IMR-90 (cell line): ENCODE measurements at regions not wholly inside any gene's neighbourhood (a gene's known extent, or its start where the extent isn't known, plus 50 kb on each side); places are given as distances from the start of the nearest gene placed in this dataset.

Experiments
- ATAC-seq: fragments of 200-7000 bp; cut with Tn5 transposase; 2 replicates; pipeline ENCODE4 v1.9.1; 2020; ENCODE audit warnings: low read depth, mild to moderate bottlenecking, moderate library complexity
- BruUV-seq: library from RNA; stranded (reverse); fragments of 400-500 nt; replicated peaks from 2 replicates; lab custom pipeline; 2021; lab: Mats Ljungman, UMichigan
- CTCF ChIA-PET: fragments of 300-600 bp; formaldehyde crosslinking; extraction: SDS; loops from one replicate; lab custom pipeline; 2021; ENCODE audit warnings: antibody characterized with exemption; lab: Yijun Ruan, JAX
- POLR2A ChIA-PET: fragments of 300-600 bp; sonication (Branson Sonifier 250); formaldehyde crosslinking; loops from one replicate; lab custom pipeline; 2022; ENCODE audit warnings: antibody characterized with exemption; ENCODE audit not compliant: unreplicated experiment; lab: Charles Lee
- DNase-seq: peaks from one replicate; pipeline ENCODE4 v3.0.0; 2013
- H2AFZ ChIP-seq: replicated peaks from 2 replicates; pipeline ENCODE3; 2013; ENCODE audit warnings: low read length, mild to moderate bottlenecking; ENCODE audit not compliant: poor library complexity
- H2AK5ac ChIP-seq: 2 replicates; pipeline ENCODE4 v1.6.1; 2013; ENCODE audit warnings: low read depth, low read length, inconsistent platforms
- H2AK9ac ChIP-seq: replicated peaks from 2 replicates; pipeline ENCODE3; 2013; ENCODE audit warnings: mild to moderate bottlenecking, low read depth, low read length, moderate library complexity; ENCODE audit not compliant: poor library complexity
- H2BK120ac ChIP-seq: 2 replicates; pipeline ENCODE4 v1.6.1; 2013; ENCODE audit warnings: low read depth, low read length, inconsistent platforms
- H2BK15ac ChIP-seq: 3 replicates; pipeline ENCODE4 v1.6.1; 2013; ENCODE audit warnings: low read depth, low read length, inconsistent platforms
- H2BK20ac ChIP-seq: 2 replicates; pipeline ENCODE4 v1.6.1; 2013; ENCODE audit warnings: low read depth, mild to moderate bottlenecking, inconsistent platforms, low read length, moderate library complexity
- H2BK5ac ChIP-seq: 2 replicates; pipeline ENCODE4 v1.6.1; 2013; ENCODE audit warnings: mild to moderate bottlenecking, low read depth, low read length, inconsistent platforms; ENCODE audit not compliant: poor library complexity, severe bottlenecking
- H3K14ac ChIP-seq: replicated peaks from 2 replicates; pipeline ENCODE4 v1.6.1; 2013; ENCODE audit warnings: low read depth, low read length, inconsistent platforms
- H3K18ac ChIP-seq: 2 replicates; pipeline ENCODE4 v1.6.1; 2013; ENCODE audit warnings: low read depth, low read length, control low read depth
- H3K23ac ChIP-seq: 2 replicates; pipeline ENCODE4 v1.6.1; 2013; ENCODE audit warnings: low read depth, low read length, inconsistent platforms
- H3K27ac ChIP-seq: 2 replicates; pipeline ENCODE4 v1.5.1; 2013; ENCODE audit warnings: mild to moderate bottlenecking, control low read depth, low read length; ENCODE audit not compliant: insufficient read depth
- H3K27me3 ChIP-seq: 2 replicates; pipeline ENCODE4 v1.6.1; 2013; ENCODE audit warnings: low read length; ENCODE audit not compliant: control insufficient read depth, insufficient read depth
- H3K36me3 ChIP-seq: 2 replicates; pipeline ENCODE4 v1.6.1; 2013; ENCODE audit warnings: low read length, mixed read lengths; ENCODE audit not compliant: control insufficient read depth, insufficient read depth
- H3K4ac ChIP-seq: 2 replicates; pipeline ENCODE4 v1.6.1; 2013; ENCODE audit warnings: low read depth, low read length, inconsistent platforms
- H3K4me1 ChIP-seq: 2 replicates; pipeline ENCODE4 v1.6.1; 2013; ENCODE audit warnings: low read length, mixed read lengths; ENCODE audit not compliant: control insufficient read depth, insufficient read depth
- H3K4me2 ChIP-seq: 2 replicates; pipeline ENCODE4 v1.6.1; 2013; ENCODE audit warnings: low read depth, mild to moderate bottlenecking, control low read depth, low read length, moderate library complexity
- H3K4me3 ChIP-seq: 2 replicates; pipeline ENCODE4 v1.5.1; 2013; ENCODE audit warnings: low read depth, mild to moderate bottlenecking, control low read depth, low read length, moderate library complexity; ENCODE audit not compliant: insufficient read depth
- H3K56ac ChIP-seq: 2 replicates; pipeline ENCODE4 v1.6.1; 2013; ENCODE audit warnings: low read length, inconsistent platforms; ENCODE audit not compliant: insufficient read depth; ENCODE audit errors: extremely low read depth
- H3K79me1 ChIP-seq, 2 experiments: 2 replicates each; pipeline ENCODE4 v1.6.1; 2013; ENCODE audit warnings: low read length in 2 of 2, inconsistent platforms in 1 of 2, low read depth in 1 of 2
- H3K9ac ChIP-seq: 2 replicates; pipeline ENCODE4 v1.6.1; 2013; ENCODE audit warnings: low read depth, low read length, control low read depth
- H3K9me1 ChIP-seq: 2 replicates; pipeline ENCODE4 v1.6.1; 2013; ENCODE audit warnings: low read length, inconsistent platforms; ENCODE audit not compliant: insufficient read depth
- H3K9me3 ChIP-seq: 2 replicates; pipeline ENCODE4 v1.6.1; 2013; ENCODE audit warnings: low read length; ENCODE audit not compliant: control insufficient read depth, insufficient read depth
- H4K20me1 ChIP-seq: 2 replicates; pipeline ENCODE4 v1.6.1; 2013; ENCODE audit warnings: low read length, inconsistent platforms; ENCODE audit not compliant: insufficient read depth
- H4K5ac ChIP-seq: 2 replicates; pipeline ENCODE4 v1.6.1; 2013; ENCODE audit warnings: mild to moderate bottlenecking, low read depth, low read length, control low read depth
- H4K8ac ChIP-seq, 2 experiments: 2 replicates each; pipeline ENCODE4 v1.6.1; 2013; ENCODE audit warnings: low read depth in 2 of 2, low read length in 2 of 2, control low read depth in 1 of 2, inconsistent platforms in 1 of 2
- H4K91ac ChIP-seq: 2 replicates; pipeline ENCODE4 v1.6.1; 2013; ENCODE audit warnings: low read depth, low read length, inconsistent platforms; ENCODE audit not compliant: insufficient read depth
- CEBPB ChIP-seq: IDR thresholded peaks from 2 replicates; pipeline ENCODE4 v1.6.1; 2012; ENCODE audit warnings: low read depth, low read length, improper control_type of control experiment
- CHD1 ChIP-seq: IDR thresholded peaks from 2 replicates; pipeline ENCODE4 v1.6.1; 2012; ENCODE audit warnings: low read depth, low read length, improper control_type of control experiment
- WGBS, 2 experiments: methylation state at CpG; one replicate each; pipeline versions ENCODE4 v1.1.5 to v1.1.7; 2013; ENCODE audit warnings: missing lambda C conversion rate in 2 of 2; ENCODE audit not compliant: insufficient read length in 1 of 2; ENCODE audit errors: extremely low coverage in 2 of 2; 5-methylcytosine and 5-hydroxymethylcytosine counted together
- dilution Hi-C: fragments of 300-500 bp; cut with HindIII; formaldehyde crosslinking; loops from one replicate; pipeline ENCODE4 v1.14.3; 2018; ENCODE audit warnings: low sequenced_read_pairs; ENCODE audit not compliant: unreplicated experiment
- in situ Hi-C: fragments of 300-500 bp; cut with MboI; formaldehyde crosslinking; loops from 3 replicates; pipeline ENCODE4 v1.14.3; 2019; ENCODE audit warnings: low sequenced_read_pairs, inconsistent platforms, mixed read lengths
- intact Hi-C: fragments of 100-400 bp; cut with micrococcal nuclease; formaldehyde crosslinking; loops from 2 replicates; pipeline ENCODE4 v1.10.0; 2022

GRCh38 chr3:194244167-194244566 is 107.0 kb downstream of the CPN2 start:
- no peak overlapping the region for H4K91ac ChIP-seq
- no peak overlapping the region for H4K5ac ChIP-seq
- WGBS, 2 experiments = no CpG with 5 or more reads among the region's 6 CpGs
- H3K9me3 ChIP-seq = no peaks in the 10 kb centered on the region
- H3K9me1 ChIP-seq = no peaks in the 10 kb centered on the region
- no peak overlapping the region for H3K27ac ChIP-seq
- H2BK15ac ChIP-seq = no peak overlapping the region
- H3K14ac ChIP-seq = no peak overlapping the region
- TF ChIP-seq CEBPB (no peak), CHD1 (no peak)
- no peaks in the 10 kb centered on the region for H3K36me3 ChIP-seq
- H3K4ac ChIP-seq = no peak overlapping the region
- POLR2A ChIA-PET = interaction anchor here (0.6 kb wide), 1 partner anchor 29 kb away, joined by 3 read pairs; no protein-coding TSS in a partner anchor
- dilution Hi-C loops (no loop called here), intact Hi-C loops (no loop called here), in situ Hi-C loops (no loop called here)
- ATAC-seq (no peak), DNase-seq (no peak)
- H3K27me3 ChIP-seq = peaks cover 21% of the 10 kb centered on the region
- no peaks in the 10 kb centered on the region for H4K20me1 ChIP-seq
- no peaks in the 10 kb centered on the region for H3K79me1 ChIP-seq
- H3K4me1 ChIP-seq = no peaks in the 10 kb centered on the region
- BruUV-seq = no TSS peak
- H3K4me3 ChIP-seq = no peak overlapping the region
- no peak overlapping the region for H2BK120ac ChIP-seq
- no peak overlapping the region for H3K4me2 ChIP-seq
- H2AK9ac ChIP-seq = no peak overlapping the region
- no peak overlapping the region for H2BK5ac ChIP-seq
- no peak overlapping the region for H3K18ac ChIP-seq
- no peak overlapping the region for H4K8ac ChIP-seq
- H3K9ac ChIP-seq = no peak overlapping the region
- no peak overlapping the region for H2BK20ac ChIP-seq
- H2AK5ac ChIP-seq = no peak overlapping the region
- H2AFZ ChIP-seq = no peak overlapping the region
- no peak overlapping the region for H3K23ac ChIP-seq
- CTCF ChIA-PET = no interaction called here
- H3K56ac ChIP-seq = no peak overlapping the region
